CD4-positive, alpha-beta T cell treated with Interleukin-6 at 100 ng/mL for 8 hours (primary cell): ENCODE measurements at regions not wholly inside any gene's neighbourhood (a gene's known extent, or its start where the extent isn't known, plus 50 kb on each side); places are given as distances from the start of the nearest gene placed in this dataset.

Experiments
- DNase-seq: peaks from one replicate; pipeline ENCODE4 v3.0.0-alpha.2; 2020; ENCODE audit warnings: mixed read lengths, low spot score

GRCh38 chr1:219521325-219521724, 91.6 kb downstream of the ZC3H11B start:
- DNase-seq, result no peak

- DNase-seq, result no peak
Measured at GRCh38 chr1:219520241-219520640, 92.7 kb downstream of the ZC3H11B start.

- no peak for DNase-seq
Measured at GRCh38 chr1:219518907-219519248, 94.0 kb downstream of the ZC3H11B start.

GRCh38 chr1:219518168-219518906, 94.6 kb downstream of the ZC3H11B start:
- no peak for DNase-seq

GRCh38 chr1:219517031-219517430, 95.9 kb downstream of the ZC3H11B start:
- DNase-seq, result no peak

GRCh38 chr1:219514728-219515127, 98.2 kb downstream of the ZC3H11B start:
- DNase-seq, result no peak

GRCh38 chr1:219507437-219507836, 105.5 kb downstream of the ZC3H11B start:
- DNase-seq, result no peak

- DNase-seq, result no peak
Measured at GRCh38 chr1:219506936-219507335, 106.0 kb downstream of the ZC3H11B start.

GRCh38 chr1:219506473-219506899, 106.4 kb downstream of the ZC3H11B start:
- no peak for DNase-seq

- no peak for DNase-seq
Measured at GRCh38 chr1:219505886-219506285, 107.0 kb downstream of the ZC3H11B start.

GRCh38 chr1:219503604-219504003, 109.3 kb downstream of the ZC3H11B start:
- no peak for DNase-seq

GRCh38 chr1:219500327-219500897, 112.5 kb downstream of the ZC3H11B start:
- no peak for DNase-seq

- DNase-seq, result no peak
Measured at GRCh38 chr1:219498666-219499065, 114.2 kb downstream of the ZC3H11B start.

- no peak for DNase-seq
Measured at GRCh38 chr1:219495737-219496408, 117.0 kb downstream of the ZC3H11B start.

GRCh38 chr1:219492717-219493116, 120.2 kb downstream of the ZC3H11B start:
- no peak for DNase-seq

- DNase-seq, result no peak
Measured at GRCh38 chr1:219490566-219490965, 122.3 kb downstream of the ZC3H11B start.

GRCh38 chr1:219489636-219490035, 123.3 kb downstream of the ZC3H11B start:
- no peak for DNase-seq

GRCh38 chr1:219488275-219488674, 124.6 kb downstream of the ZC3H11B start:
- no peak for DNase-seq

GRCh38 chr1:219483530-219483929, 129.4 kb downstream of the ZC3H11B start:
- no peak for DNase-seq

GRCh38 chr1:219480011-219480410, 132.9 kb downstream of the ZC3H11B start:
- DNase-seq, result no peak

GRCh38 chr1:219478811-219479210, 134.1 kb downstream of the ZC3H11B start:
- no peak for DNase-seq

GRCh38 chr1:219477861-219478260, 135.0 kb downstream of the ZC3H11B start:
- no peak for DNase-seq

- DNase-seq, result no peak
Measured at GRCh38 chr1:219476716-219477115, 136.2 kb downstream of the ZC3H11B start.
